ENCODE measurements at regions not wholly inside any gene's neighbourhood (a gene's known extent, or its start where the extent isn't known, plus 50 kb on each side); places are given as distances from the start of the nearest gene placed in this dataset.

GRCh38 chr12:28898038-28898437 is 251.0 kb upstream of the FAR2 start:
- no peaks in the 10 kb centered on the region for H3K79me2 ChIP-seq (ENCODE audit: control insufficient read depth, insufficient read depth, low read length)
- no peaks in the 10 kb centered on the region for H4K20me1 ChIP-seq (ENCODE audit: control insufficient read depth, insufficient read depth)
- H3K27me3 ChIP-seq (replicated peaks in 1 of 2; ENCODE audit: control insufficient read depth in 2 of 2, insufficient read depth in 2 of 2, low read length in 1 of 2) = no peaks in the 10 kb centered on the region
- POLR2A ChIA-PET = no interaction called here
- TF ChIP-seq KDM1A (IDR thresholded peaks at IDR 0.05; ENCODE audit: borderline replicate concordance) (no peak), CREM (IDR thresholded peaks at IDR 0.05; ENCODE audit: low read depth) (no peak), NBN (IDR thresholded peaks at IDR 0.05) (no peak), SREBF1 (IDR thresholded peaks at IDR 0.05; ENCODE audit: low read length) (no peak), PAX5 (IDR thresholded peaks at IDR 0.05; ENCODE audit: borderline replicate concordance, low read depth, low read length) (no peak), ESRRA (IDR thresholded peaks at IDR 0.05; ENCODE audit: low read length) (no peak), GABPA (IDR thresholded peaks at IDR 0.05; ENCODE audit: low read depth) (no peak), SP1 (IDR thresholded peaks at IDR 0.05; ENCODE audit: low read depth, low read length) (no peak), IKZF1 (conservative IDR thresholded peaks at IDR 0.05) (no peak), FOXM1 (IDR thresholded peaks at IDR 0.05; ENCODE audit: low read depth, low read length) (no peak), NFYA (IDR thresholded peaks at IDR 0.05; ENCODE audit: borderline replicate concordance, low read depth, low read length) (no peak), ZZZ3 (IDR thresholded peaks at IDR 0.05; ENCODE audit: control insufficient read depth, insufficient read length, low read depth) (no peak), POLR2A (IDR thresholded peaks at IDR 0.05; ENCODE audit: low read depth, low read length) (no peak), SMC3 (IDR thresholded peaks at IDR 0.05; ENCODE audit: borderline replicate concordance, low read length) (no peak), SUZ12 (IDR thresholded peaks at IDR 0.05; ENCODE audit: unreplicated experiment) (no peak)
- TF ChIP-seq, protein P1, sequence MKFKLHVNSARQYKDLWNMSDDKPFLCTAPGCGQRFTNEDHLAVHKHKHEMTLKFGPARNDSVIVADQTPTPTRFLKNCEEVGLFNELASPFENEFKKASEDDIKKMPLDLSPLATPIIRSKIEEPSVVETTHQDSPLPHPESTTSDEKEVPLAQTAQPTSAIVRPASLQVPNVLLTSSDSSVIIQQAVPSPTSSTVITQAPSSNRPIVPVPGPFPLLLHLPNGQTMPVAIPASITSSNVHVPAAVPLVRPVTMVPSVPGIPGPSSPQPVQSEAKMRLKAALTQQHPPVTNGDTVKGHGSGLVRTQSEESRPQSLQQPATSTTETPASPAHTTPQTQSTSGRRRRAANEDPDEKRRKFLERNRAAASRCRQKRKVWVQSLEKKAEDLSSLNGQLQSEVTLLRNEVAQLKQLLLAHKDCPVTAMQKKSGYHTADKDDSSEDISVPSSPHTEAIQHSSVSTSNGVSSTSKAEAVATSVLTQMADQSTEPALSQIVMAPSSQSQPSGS (IDR thresholded peaks at IDR 0.05; ENCODE audit: low read length) = no peak
- 0% methylated on average over 2 of the region's 2 CpGs for WGBS (ENCODE audit: insufficient coverage, insufficient replicate concordance, low lambda C conversion rate, missing lambda C conversion rate)
- no peak overlapping the region for H3K9ac ChIP-seq (ENCODE audit: control insufficient read depth, insufficient read depth, low read length)
- no peak overlapping the region for H3K4me2 ChIP-seq (ENCODE audit: control insufficient read depth, insufficient read depth)
- in situ Hi-C loops (cut with MboI) = no loop called here
- SMC1A ChIA-PET (ENCODE audit: uncharacterized antibody, unreplicated experiment) = no interaction called here
- RAD21 ChIA-PET (ENCODE audit: unreplicated experiment) = no interaction called here
- DNase-seq (ENCODE audit: low read depth, low spot score) = no peak
- no peak overlapping the region for H3K27ac ChIP-seq (ENCODE audit: control insufficient read depth, insufficient read depth)
- no peak overlapping the region for H3K4me3 ChIP-seq
- no peak for ATAC-seq
- H3K36me3 ChIP-seq (ENCODE audit: control insufficient read depth in 2 of 2, insufficient read depth in 2 of 2, low read length in 1 of 2) = no peaks in the 10 kb centered on the region
- no TSS peak for BruUV-seq (replicated peaks)
- no peak overlapping the region for H2AFZ ChIP-seq (ENCODE audit: control insufficient read depth, low read depth, low read length)
- no peaks in the 10 kb centered on the region for H3K9me3 ChIP-seq (replicated peaks; ENCODE audit: control insufficient read depth, insufficient read depth, low read length)
- CTCF ChIA-PET = no interaction called here
- no peaks in the 10 kb centered on the region for H3K4me1 ChIP-seq (ENCODE audit: control insufficient read depth, insufficient read depth, low read length)
- intact Hi-C loops (cut with micrococcal nuclease; ENCODE audit: unreplicated experiment) = no loop called here
- no peak for FAIRE-seq
